ENCODE measurements at regions not wholly inside any gene's neighbourhood (a gene's known extent, or its start where the extent isn't known, plus 50 kb on each side); places are given as distances from the start of the nearest gene placed in this dataset.
A peak's percentile ranks its signal among the peaks of the same experiment; 100 is the strongest.

DNA sequence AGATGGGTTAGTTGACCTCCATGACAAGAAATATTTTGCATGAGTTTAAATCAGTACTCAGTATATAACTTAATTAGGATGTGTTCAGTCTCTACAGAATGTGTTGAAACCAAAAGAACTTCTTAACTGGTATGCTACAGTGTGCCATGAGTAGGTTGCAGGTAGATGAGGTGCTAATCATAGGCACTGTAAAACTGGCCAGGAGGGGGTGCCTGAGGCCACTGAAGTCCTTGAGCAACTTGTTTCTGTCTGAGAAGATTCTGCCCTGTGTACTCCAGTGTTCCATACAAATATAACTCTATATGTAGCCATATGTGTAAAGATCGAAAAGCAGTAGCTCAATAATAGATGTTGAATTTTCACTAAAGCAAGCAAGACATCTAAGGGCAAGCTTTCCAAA, 549.2 kb upstream of the KLF12 start:
- no peak overlapping the region for H3K27ac Mint-ChIP-seq
- DNase-seq (peak in 1 of 35 experiments; percentile 4), ATAC-seq (replicated peaks in 1 of 4) (no peak)
- POLR2A ChIA-PET, result no interaction called here
- Histone ChIP-seq H3K9me3 (no peaks in the 10 kb centered on the region), H3K36me3 (ENCODE audit: control insufficient read depth in 2 of 2, extremely low read depth in 1 of 2, insufficient read depth in 1 of 2, low read length in 1 of 2) (no peaks in the 10 kb centered on the region), H3K4me1 (ENCODE audit: control insufficient read depth in 1 of 2, extremely low read depth in 1 of 2, insufficient read depth in 2 of 2, low read length in 2 of 2) (no peaks in the 10 kb centered on the region), H3K4me3 (ENCODE audit: control insufficient read depth in 1 of 2, extremely low read depth in 1 of 2, low read length in 1 of 2) (no peak overlapping the region), H3K27ac (ENCODE audit: low read length) (no peak overlapping the region), H3K27me3 (replicated peaks in 1 of 2; ENCODE audit: control insufficient read depth in 2 of 2, extremely low read depth in 1 of 2, insufficient read depth in 2 of 2, low read length in 1 of 2) (no peaks in the 10 kb centered on the region)
- H3K36me3 Mint-ChIP-seq, result no peaks in the 10 kb centered on the region
- CTCF ChIA-PET, result no interaction called here
- H3K4me1 Mint-ChIP-seq, result no peaks in the 10 kb centered on the region
- H3K27me3 Mint-ChIP-seq, result peaks cover 3 to 5% of the 10 kb centered on the region in 2 donors
- peaks cover 6 to 10% (median 7%) of the 10 kb centered on the region in 3 donors for H3K9me3 Mint-ChIP-seq
- H3K4me3 Mint-ChIP-seq, result no peak overlapping the region
- no CpG with 5 or more reads among the region's 1 CpG for WGBS (ENCODE audit: insufficient coverage)

- POLR2A ChIA-PET, result no interaction called here
- H3K9me3 Mint-ChIP-seq, result peaks cover 6 to 10% (median 7%) of the 10 kb centered on the region in 3 donors
- CTCF ChIA-PET, result no interaction called here
- Histone ChIP-seq H3K9me3 (no peaks in the 10 kb centered on the region), H3K36me3 (ENCODE audit: control insufficient read depth in 2 of 2, extremely low read depth in 1 of 2, insufficient read depth in 1 of 2, low read length in 1 of 2) (no peaks in the 10 kb centered on the region), H3K27me3 (replicated peaks in 1 of 2; ENCODE audit: control insufficient read depth in 2 of 2, extremely low read depth in 1 of 2, insufficient read depth in 2 of 2, low read length in 1 of 2) (no peaks in the 10 kb centered on the region), H3K4me1 (ENCODE audit: control insufficient read depth in 1 of 2, extremely low read depth in 1 of 2, insufficient read depth in 2 of 2, low read length in 2 of 2) (no peaks in the 10 kb centered on the region), H3K27ac (ENCODE audit: low read length) (no peak overlapping the region), H3K4me3 (ENCODE audit: control insufficient read depth in 1 of 2, extremely low read depth in 1 of 2, low read length in 1 of 2) (no peak overlapping the region)
- DNase-seq, result no peak
- H3K27ac Mint-ChIP-seq, result no peak overlapping the region
- H3K4me3 Mint-ChIP-seq, result no peak overlapping the region
- no CpG with 5 or more reads among the region's 1 CpG for WGBS (ENCODE audit: insufficient coverage)
- H3K27me3 Mint-ChIP-seq, result peaks cover 3 to 5% of the 10 kb centered on the region in 2 donors
- no peak for ATAC-seq (replicated peaks in 1 of 4)
- no peaks in the 10 kb centered on the region for H3K36me3 Mint-ChIP-seq
- H3K4me1 Mint-ChIP-seq, result no peaks in the 10 kb centered on the region
Measured at GRCh38 chr13:74682746-74683145, 548.5 kb upstream of the KLF12 start.

GRCh38 chr13:74681891-74682290, 547.7 kb upstream of the KLF12 start:
- Histone ChIP-seq H3K4me3 (ENCODE audit: control insufficient read depth in 1 of 2, extremely low read depth in 1 of 2, low read length in 1 of 2) (no peak overlapping the region), H3K36me3 (ENCODE audit: control insufficient read depth in 2 of 2, extremely low read depth in 1 of 2, insufficient read depth in 1 of 2, low read length in 1 of 2) (no peaks in the 10 kb centered on the region), H3K27ac (ENCODE audit: low read length) (no peak overlapping the region), H3K9me3 (no peaks in the 10 kb centered on the region), H3K27me3 (replicated peaks in 1 of 2; ENCODE audit: control insufficient read depth in 2 of 2, extremely low read depth in 1 of 2, insufficient read depth in 2 of 2, low read length in 1 of 2) (no peaks in the 10 kb centered on the region), H3K4me1 (ENCODE audit: control insufficient read depth in 1 of 2, extremely low read depth in 1 of 2, insufficient read depth in 2 of 2, low read length in 2 of 2) (no peaks in the 10 kb centered on the region)
- ATAC-seq (replicated peaks in 1 of 4) (no peak), DNase-seq (no peak)
- peaks cover 6 to 10% (median 7%) of the 10 kb centered on the region in 3 donors for H3K9me3 Mint-ChIP-seq
- H3K4me1 Mint-ChIP-seq, result no peaks in the 10 kb centered on the region
- no peak overlapping the region for H3K27ac Mint-ChIP-seq
- H3K36me3 Mint-ChIP-seq, result no peaks in the 10 kb centered on the region
- peaks cover 3 to 5% of the 10 kb centered on the region in 2 donors for H3K27me3 Mint-ChIP-seq
- ChIA-PET CTCF (no interaction called here), POLR2A (no interaction called here)
- 53% methylated on average over 3 of the region's 3 CpGs for WGBS (ENCODE audit: insufficient coverage)
- no peak overlapping the region for H3K4me3 Mint-ChIP-seq

DNA sequence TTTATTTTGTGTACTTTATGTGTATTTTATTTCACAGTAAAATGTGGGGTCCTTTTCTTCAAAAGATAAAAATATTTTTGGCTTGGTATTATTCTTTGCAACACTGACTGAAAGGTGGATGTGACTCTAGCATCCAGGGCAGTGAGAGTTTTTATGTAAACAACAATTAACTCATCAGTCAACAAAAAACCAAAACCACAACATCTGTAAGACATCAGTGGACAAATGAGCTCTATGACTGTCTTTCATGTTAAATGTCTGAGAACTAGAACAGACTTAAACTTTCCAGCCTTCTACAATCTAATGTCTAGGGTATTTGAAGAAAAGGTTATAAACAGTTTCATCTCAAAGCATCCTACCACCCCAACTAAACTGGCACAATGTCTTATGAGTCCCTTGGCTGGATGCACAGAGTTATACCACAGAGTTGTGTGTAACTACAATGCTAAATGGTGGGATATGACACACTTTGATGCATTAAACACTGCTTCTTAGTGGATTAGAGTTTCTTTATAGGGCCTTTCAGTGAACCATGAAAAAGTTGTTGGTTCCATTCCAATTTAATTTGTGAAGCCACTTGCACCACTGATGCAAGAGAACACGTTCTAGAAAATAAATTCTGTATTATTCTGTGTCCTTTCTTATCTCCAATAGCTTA, 544.2 kb upstream of the KLF12 start:
- Histone ChIP-seq H3K4me3 (ENCODE audit: control insufficient read depth in 1 of 2, extremely low read depth in 1 of 2, low read length in 1 of 2) (no peak overlapping the region), H3K9me3 (no peaks in the 10 kb centered on the region), H3K27ac (ENCODE audit: low read length) (no peak overlapping the region), H3K4me1 (ENCODE audit: control insufficient read depth in 1 of 2, extremely low read depth in 1 of 2, insufficient read depth in 2 of 2, low read length in 2 of 2) (no peaks in the 10 kb centered on the region), H3K36me3 (ENCODE audit: control insufficient read depth in 2 of 2, extremely low read depth in 1 of 2, insufficient read depth in 1 of 2, low read length in 1 of 2) (no peaks in the 10 kb centered on the region), H3K27me3 (replicated peaks in 1 of 2; ENCODE audit: control insufficient read depth in 2 of 2, extremely low read depth in 1 of 2, insufficient read depth in 2 of 2, low read length in 1 of 2) (no peaks in the 10 kb centered on the region)
- no CpG with 5 or more reads among the region's 1 CpG for WGBS (ENCODE audit: insufficient coverage)
- H3K4me1 Mint-ChIP-seq, result no peaks in the 10 kb centered on the region
- H3K9me3 Mint-ChIP-seq, result no peaks in the 10 kb centered on the region
- no peaks in the 10 kb centered on the region for H3K36me3 Mint-ChIP-seq
- H3K27ac Mint-ChIP-seq, result no peak overlapping the region
- peaks cover 3 to 13% of the 10 kb centered on the region in 2 donors for H3K27me3 Mint-ChIP-seq
- CTCF ChIA-PET, result no interaction called here
- no peak overlapping the region for H3K4me3 Mint-ChIP-seq
- ATAC-seq (replicated peaks in 1 of 4), result no peak
- DNase-seq, result no peak
- POLR2A ChIA-PET, result no interaction called here

- Histone ChIP-seq H3K4me3 (ENCODE audit: control insufficient read depth in 1 of 2, extremely low read depth in 1 of 2, low read length in 1 of 2) (no peak overlapping the region), H3K9me3 (no peaks in the 10 kb centered on the region), H3K27ac (ENCODE audit: low read length) (no peak overlapping the region), H3K36me3 (ENCODE audit: control insufficient read depth in 2 of 2, extremely low read depth in 1 of 2, insufficient read depth in 1 of 2, low read length in 1 of 2) (no peaks in the 10 kb centered on the region), H3K27me3 (replicated peaks in 1 of 2; ENCODE audit: control insufficient read depth in 2 of 2, extremely low read depth in 1 of 2, insufficient read depth in 2 of 2, low read length in 1 of 2) (no peaks in the 10 kb centered on the region), H3K4me1 (ENCODE audit: control insufficient read depth in 1 of 2, extremely low read depth in 1 of 2, insufficient read depth in 2 of 2, low read length in 2 of 2) (no peaks in the 10 kb centered on the region)
- ChIA-PET CTCF (no interaction called here), POLR2A (no interaction called here)
- no peaks in the 10 kb centered on the region for H3K9me3 Mint-ChIP-seq
- DNase-seq (no peak), ATAC-seq (replicated peaks in 1 of 4) (no peak)
- WGBS (ENCODE audit: insufficient coverage), result no CpG with 5 or more reads among the region's 3 CpGs
- H3K4me1 Mint-ChIP-seq, result no peaks in the 10 kb centered on the region
- H3K36me3 Mint-ChIP-seq, result no peaks in the 10 kb centered on the region
- peaks cover 3 to 13% of the 10 kb centered on the region in 2 donors for H3K27me3 Mint-ChIP-seq
- no peak overlapping the region for H3K4me3 Mint-ChIP-seq
- H3K27ac Mint-ChIP-seq, result no peak overlapping the region
Measured at GRCh38 chr13:74675972-74676371, 541.8 kb upstream of the KLF12 start.

DNA sequence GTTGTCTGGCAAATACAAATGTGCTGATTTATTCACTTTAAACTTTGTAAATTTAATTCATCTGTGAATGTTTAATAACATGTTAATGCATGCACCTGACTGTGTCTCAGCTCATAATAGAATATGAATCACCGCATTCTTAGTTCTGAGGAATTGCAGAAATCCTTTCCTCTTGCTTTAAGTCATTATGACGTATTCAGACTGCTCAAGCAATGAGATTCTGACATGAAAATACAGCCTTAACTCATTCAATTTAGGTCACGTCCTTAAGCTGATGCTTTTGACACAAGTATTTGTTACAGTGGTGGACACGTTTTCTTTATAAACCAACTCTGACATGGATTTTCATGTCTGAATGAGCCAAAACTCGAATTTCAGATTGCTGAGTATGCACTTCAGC, 541.0 kb upstream of the KLF12 start:
- 100% methylated on average over 1 of the region's 5 CpGs for WGBS (ENCODE audit: insufficient coverage)
- H3K36me3 Mint-ChIP-seq, result no peaks in the 10 kb centered on the region
- H3K9me3 Mint-ChIP-seq, result no peaks in the 10 kb centered on the region
- no peak overlapping the region for H3K4me3 ChIP-seq (ENCODE audit: control insufficient read depth in 1 of 2, extremely low read depth in 1 of 2, low read length in 1 of 2)
- H3K4me3 Mint-ChIP-seq, result no peak overlapping the region
- H3K36me3 ChIP-seq (ENCODE audit: control insufficient read depth in 2 of 2, extremely low read depth in 1 of 2, insufficient read depth in 1 of 2, low read length in 1 of 2), result no peaks in the 10 kb centered on the region
- no peak for DNase-seq
- ChIA-PET POLR2A (no interaction called here), CTCF (no interaction called here)
- ATAC-seq (replicated peaks in 1 of 4), result no peak
- H3K27me3 Mint-ChIP-seq, result peaks cover 0 to 8% of the 10 kb centered on the region in 2 donors
- H3K4me1 ChIP-seq (ENCODE audit: control insufficient read depth in 1 of 2, extremely low read depth in 1 of 2, insufficient read depth in 2 of 2, low read length in 2 of 2), result no peaks in the 10 kb centered on the region
- no peak overlapping the region for H3K27ac ChIP-seq (ENCODE audit: low read length)
- no peaks in the 10 kb centered on the region for H3K27me3 ChIP-seq (replicated peaks in 1 of 2; ENCODE audit: control insufficient read depth in 2 of 2, extremely low read depth in 1 of 2, insufficient read depth in 2 of 2, low read length in 1 of 2)
- no peaks in the 10 kb centered on the region for H3K9me3 ChIP-seq
- no peak overlapping the region for H3K27ac Mint-ChIP-seq
- no peaks in the 10 kb centered on the region for H3K4me1 Mint-ChIP-seq

- ChIA-PET CTCF (no interaction called here), POLR2A (interaction anchor here in 1 of 2 donors (0.5 kb wide), 1 partner anchor 430 kb away, joined by 3 read pairs; no protein-coding TSS in a partner anchor)
- Mint-ChIP-seq H3K27ac (no peak overlapping the region), H3K4me3 (no peak overlapping the region), H3K4me1 (no peaks in the 10 kb centered on the region), H3K36me3 (no peaks in the 10 kb centered on the region), H3K9me3 (no peaks in the 10 kb centered on the region), H3K27me3 (peaks cover 0 to 8% of the 10 kb centered on the region in 2 donors)
- no peaks in the 10 kb centered on the region for H3K9me3 ChIP-seq
- H3K4me3 ChIP-seq (ENCODE audit: control insufficient read depth in 1 of 2, extremely low read depth in 1 of 2, low read length in 1 of 2), result no peak overlapping the region
- no peak overlapping the region for H3K27ac ChIP-seq (ENCODE audit: low read length)
- H3K27me3 ChIP-seq (replicated peaks in 1 of 2; ENCODE audit: control insufficient read depth in 2 of 2, extremely low read depth in 1 of 2, insufficient read depth in 2 of 2, low read length in 1 of 2), result no peaks in the 10 kb centered on the region
- H3K36me3 ChIP-seq (ENCODE audit: control insufficient read depth in 2 of 2, extremely low read depth in 1 of 2, insufficient read depth in 1 of 2, low read length in 1 of 2), result no peaks in the 10 kb centered on the region
- H3K4me1 ChIP-seq (ENCODE audit: control insufficient read depth in 1 of 2, extremely low read depth in 1 of 2, insufficient read depth in 2 of 2, low read length in 2 of 2), result no peaks in the 10 kb centered on the region
- WGBS (ENCODE audit: insufficient coverage), result no CpG with 5 or more reads among the region's 1 CpG
- DNase-seq (no peak), ATAC-seq (replicated peaks in 1 of 4) (no peak)
Measured at GRCh38 chr13:74674720-74675119, 540.5 kb upstream of the KLF12 start.
